ENCODE measurements at regions not wholly inside any gene's neighbourhood (a gene's known extent, or its start where the extent isn't known, plus 50 kb on each side); places are given as distances from the start of the nearest gene placed in this dataset.

DNA sequence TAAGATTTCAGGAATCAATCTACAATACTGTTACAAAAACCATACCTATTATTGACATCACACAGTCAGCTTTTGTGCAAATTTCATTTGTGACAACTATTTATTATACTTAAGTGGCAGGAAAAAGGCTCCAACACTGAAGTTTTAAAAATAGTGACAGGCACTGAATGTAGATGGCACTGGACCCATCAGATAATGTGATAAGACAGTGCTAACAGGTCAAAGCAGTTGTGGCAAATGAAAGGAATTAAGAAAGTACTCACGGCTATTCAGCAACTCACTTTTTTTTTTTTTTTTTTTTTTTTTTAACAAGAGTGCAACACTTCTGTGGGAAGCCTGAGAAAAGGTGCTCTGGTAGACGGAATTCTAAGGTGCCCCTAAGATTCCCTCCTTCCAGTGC is 115.0 kb upstream of the MEF2C start:
- no peak for DNase-seq

DNA sequence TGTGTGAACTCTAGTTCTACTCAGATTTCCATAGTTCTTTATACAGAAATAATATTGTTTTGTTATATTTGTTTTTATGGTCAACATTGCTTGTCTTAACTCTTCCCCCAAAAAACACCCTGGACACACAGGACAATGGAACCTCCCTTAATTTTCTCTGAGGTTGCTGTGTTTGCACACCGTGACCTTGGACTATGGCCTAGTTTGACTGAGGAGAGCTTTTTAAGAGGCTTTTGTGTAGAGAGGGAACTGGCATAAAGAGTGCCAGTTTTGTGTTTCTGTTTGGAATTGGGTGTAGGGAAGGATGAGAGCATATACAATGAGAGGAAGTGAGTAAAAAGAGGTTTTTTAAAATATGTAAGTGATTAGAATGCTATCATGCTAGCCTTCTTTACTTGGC is 101.1 kb upstream of the MEF2C start:
- no peak for DNase-seq

DNA sequence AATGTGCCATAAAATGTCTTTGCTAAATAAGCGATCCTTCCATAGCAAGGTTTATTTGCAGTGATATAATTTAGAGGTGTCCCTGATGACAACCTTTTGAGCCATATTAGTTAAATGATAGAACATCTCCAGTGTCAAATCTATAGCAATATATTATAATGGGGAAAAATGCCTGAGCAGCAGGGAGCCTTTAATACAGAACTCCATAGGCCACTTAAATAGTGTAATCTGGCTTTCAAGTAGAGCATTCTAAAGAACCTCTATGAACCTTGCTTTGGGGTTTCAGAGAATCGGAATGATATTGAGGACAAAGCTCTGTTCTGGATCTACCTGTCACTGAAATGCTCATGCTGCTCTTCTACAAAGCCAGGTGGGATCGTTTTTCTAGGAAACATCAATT is 96.7 kb upstream of the MEF2C start:
- DNase-seq = no peak

GRCh38 chr5:88979244-88979643 is 96.3 kb upstream of the MEF2C start:
- DNase-seq = no peak

GRCh38 chr5:88976914-88977313 is 93.9 kb upstream of the MEF2C start:
- DNase-seq = no peak

DNA sequence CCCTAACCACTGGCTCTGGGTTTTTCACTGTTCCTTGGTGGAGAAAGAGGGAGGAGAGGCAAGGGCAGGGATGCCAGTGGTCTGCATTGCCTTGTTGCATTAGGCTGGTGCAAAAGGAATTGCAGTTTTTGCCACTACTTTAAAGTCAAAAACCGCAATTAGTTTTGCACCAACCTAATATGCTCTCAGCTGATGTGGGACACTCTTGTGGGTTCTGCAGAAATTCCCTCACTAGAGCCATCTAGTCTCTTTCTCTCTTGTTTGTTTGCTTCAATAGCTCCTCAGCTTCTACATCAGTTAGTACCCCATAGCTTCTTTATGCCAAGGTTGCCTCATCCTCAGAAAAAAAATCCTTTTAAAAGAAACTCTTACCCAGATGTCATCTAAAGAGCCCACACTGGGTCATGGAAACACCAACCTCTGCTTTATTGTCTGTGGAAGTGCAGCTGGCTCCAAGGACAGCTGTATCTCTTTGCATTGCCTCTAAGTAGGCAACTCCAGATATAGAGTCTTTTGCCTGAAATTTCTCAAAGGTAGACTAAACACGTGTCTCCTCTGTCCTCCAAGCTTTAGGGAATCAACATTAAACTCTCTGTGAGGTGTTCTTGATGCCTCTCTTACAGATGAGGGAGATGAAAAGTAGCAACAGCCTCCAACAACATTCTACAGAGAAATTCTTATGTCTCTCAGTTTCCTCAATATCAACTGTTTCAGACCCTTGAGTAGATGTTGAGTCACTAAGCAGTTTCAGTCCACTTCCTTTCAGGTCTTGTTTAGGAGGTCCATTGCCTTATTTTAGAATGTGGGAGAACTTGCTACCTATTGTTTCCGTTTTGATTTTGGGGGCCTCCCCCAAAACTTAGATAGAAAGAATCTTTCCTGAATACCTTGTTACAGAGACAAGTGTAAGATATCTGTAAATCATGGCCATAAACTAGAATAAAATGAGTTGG is 84.9 kb upstream of the MEF2C start:
- DNase-seq = no peak

GRCh38 chr5:88964831-88965230 is 81.8 kb upstream of the MEF2C start:
- DNase-seq = no peak

- no peak for DNase-seq
Measured at GRCh38 chr5:88957013-88957412, 74.0 kb upstream of the MEF2C start.

- DNase-seq = no peak
Measured at GRCh38 chr5:88956416-88956815, 73.4 kb upstream of the MEF2C start.

GRCh38 chr5:88955403-88955802 is 72.4 kb upstream of the MEF2C start:
- DNase-seq = no peak

GRCh38 chr5:88954511-88954910 is 71.5 kb upstream of the MEF2C start:
- DNase-seq = no peak

DNA sequence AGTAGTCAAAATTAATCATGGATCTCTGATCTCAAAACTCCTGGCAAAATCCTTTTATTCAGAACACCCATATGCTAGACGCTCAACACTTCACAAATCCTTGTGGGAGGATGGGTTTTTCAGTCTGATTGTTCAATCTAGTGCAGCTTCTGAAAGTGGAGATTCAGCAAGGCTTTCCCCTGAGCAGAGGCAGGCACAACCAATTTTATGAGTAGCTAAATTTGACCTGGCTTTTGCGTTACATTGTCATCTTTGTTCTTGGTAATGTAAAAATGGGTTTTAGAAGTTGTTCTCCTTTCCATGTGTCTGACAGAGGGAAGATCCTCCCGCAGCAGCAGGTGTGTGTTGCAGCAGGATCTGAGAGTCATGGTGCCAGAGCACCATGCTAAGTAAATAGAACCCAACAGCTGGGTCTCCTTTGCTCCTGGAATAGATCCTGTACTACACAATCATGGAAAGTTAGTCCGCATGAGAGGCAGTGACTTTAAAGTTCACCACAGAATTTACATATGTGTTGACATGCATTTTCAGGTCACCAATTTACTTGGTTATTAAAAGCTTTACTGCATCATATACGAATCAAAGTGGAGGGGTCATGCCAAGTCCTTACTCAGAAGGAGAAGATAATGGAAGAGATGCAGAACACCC is 70.1 kb upstream of the MEF2C start:
- DNase-seq = no peak

DNA sequence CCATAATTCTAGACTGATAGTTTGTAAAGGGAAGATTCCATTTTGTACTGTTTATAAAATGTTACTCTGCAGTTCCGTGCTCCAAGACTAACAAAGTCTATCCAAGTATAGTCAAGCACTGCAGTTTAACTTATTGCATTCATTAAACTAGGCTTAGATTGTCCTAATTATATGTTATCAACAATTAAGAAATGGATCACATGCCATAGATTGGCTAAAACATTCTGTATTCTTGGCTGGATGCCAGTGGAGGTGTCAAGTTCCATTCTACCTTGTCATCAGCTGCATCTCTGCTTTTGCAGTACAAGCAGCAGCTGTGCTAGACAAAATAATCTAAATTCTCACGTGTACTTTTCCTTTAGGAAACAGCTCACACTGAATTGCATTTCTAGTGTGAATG is 69.4 kb upstream of the MEF2C start:
- DNase-seq = no peak

GRCh38 chr5:88951457-88951856 is 68.5 kb upstream of the MEF2C start:
- no peak for DNase-seq

DNA sequence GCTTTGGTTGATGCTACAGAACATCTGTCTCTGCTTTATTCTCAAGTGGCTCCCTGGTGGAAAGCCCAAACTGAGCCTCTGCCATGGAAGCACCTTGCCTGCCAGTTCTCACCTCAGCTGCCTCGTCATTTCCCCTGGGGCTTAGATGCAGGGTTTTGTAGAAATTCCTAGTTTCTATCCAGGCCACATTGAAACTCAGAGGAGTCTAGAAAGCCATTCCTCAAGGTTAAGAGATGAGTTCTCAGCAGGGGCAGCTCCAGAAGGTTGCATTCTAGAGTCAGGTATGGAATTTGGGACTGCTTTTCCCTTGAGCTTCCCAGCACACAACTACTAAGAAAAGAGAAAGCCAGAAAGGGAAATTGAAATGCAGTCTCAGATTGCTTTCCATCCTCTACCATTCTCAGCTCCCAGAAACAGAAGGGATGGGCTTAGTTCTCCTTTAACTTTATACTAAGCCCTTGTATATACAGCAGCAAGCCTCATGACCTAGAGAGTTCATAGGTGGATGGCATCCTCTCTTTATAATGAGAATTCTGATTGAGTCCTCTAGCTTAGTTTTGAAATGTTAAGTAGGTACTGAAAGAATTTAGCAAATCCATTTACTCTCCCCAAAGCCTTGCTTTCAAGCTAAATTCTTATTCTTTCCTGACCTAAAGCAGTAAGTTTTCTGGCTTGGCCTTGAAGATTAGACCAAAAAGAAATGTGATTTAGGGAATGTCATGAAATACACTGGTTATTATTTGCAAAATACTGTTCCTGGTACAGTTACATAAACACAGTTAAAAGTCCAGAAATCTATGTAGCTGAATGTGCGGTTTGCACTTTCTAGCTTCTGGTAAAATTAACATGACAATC is 66.0 kb upstream of the MEF2C start:
- no peak for DNase-seq

DNA sequence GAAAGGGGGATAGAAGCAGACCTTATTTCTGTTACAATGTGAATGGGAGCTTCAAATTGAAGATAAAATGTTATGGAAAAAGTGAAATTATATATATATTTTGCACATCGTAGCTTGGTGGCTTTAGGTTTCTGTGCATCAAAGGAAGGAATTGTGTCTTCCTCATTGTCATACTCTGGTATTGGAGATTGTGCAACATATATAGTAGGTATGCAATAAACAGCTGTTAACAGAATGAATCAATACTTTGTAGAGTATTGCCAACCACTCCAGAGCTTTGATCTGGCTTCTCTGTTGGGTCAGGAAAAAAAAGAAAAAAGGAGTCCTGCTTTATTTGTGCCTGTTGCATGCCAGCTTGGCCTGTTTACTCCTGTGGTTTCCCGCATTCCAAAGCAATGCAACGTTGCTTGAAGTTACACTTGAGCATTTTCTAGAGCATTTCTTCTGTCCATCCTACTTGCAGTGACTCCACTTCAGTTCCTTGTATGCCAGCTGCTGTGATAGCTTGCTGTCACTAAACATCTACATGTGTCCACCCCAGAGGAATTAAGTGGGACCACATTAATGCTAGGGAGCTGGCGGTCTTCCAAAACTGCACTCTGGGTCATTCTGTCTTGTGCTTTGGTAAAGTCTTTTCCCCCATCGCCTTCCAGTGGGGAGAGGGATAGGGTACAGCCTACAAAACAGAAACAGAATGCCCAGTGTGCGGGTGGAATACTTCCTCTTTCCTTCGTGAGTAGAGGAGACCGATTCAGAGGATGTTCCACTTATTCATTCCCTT is 62.0 kb upstream of the MEF2C start:
- no peak for DNase-seq

GRCh38 chr5:88941581-88941980 is 58.6 kb upstream of the MEF2C start:
- no peak for DNase-seq

- DNase-seq = no peak
Measured at GRCh38 chr5:88940713-88941112, 57.7 kb upstream of the MEF2C start.

GRCh38 chr5:88939300-88939699 is 56.3 kb upstream of the MEF2C start:
- no peak for DNase-seq

DNA sequence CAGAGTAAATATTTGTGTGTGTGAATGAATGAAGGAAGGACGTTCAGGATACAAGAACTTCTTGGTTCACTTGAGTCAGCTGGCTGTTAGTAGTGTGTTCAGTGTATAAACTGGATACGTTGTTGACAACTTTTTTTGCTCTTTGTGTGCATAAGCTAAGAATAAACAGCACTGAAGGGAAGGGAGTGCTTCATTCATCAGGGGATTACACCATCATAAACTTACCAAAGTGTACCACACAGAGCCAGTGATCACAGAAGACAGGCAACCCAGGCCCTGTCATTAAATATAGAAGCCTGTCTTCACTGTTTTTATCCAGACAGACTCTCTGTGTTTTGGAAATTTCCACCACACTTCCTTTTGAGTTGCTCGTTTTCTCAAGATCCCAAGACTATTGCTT is 55.5 kb upstream of the MEF2C start:
- no peak for DNase-seq

DNA sequence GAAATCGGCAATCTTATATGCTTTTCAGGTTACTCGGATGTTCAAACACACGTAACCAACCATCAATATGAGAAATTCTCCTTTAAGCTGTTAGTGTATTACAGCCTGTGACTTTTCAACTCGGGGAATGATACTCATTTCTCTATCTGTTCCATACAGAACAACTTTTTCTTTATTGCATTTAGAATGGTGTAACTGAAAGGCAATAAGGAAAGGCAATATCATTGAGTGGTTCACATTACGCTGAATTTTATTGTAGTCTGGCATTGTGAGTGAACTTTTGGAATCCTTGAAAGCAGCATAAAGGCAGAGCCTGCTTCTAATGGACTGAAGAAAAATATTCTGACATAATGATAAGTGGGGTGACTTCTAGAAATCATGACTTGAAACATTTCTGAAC is 54.4 kb upstream of the MEF2C start:
- no peak for DNase-seq

DNA sequence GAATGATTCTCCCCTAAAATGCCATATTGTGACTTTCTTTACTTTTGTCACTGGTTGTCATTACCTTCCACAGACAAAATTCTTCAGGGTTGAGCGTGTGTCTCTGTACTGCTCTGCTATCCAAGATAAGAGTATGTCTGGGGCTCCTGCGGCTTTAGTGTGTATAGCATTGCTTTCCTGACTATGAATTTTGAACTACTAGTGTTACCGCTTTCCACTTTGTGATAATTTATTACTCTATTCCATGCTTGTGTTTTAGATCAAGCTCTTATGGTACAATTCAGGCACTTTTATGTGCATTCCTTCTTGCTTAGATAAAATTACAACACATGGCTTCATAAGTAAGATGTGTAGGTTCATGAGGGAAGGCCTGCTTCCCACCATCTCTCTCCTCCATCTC is 51.5 kb upstream of the MEF2C start:
- DNase-seq = no peak

Data from stimulated activated naive CD4-positive, alpha-beta T cell treated with Interleukin-2 at 50 U/mL for 16 hours (primary cell).